HG03378 (cell line): ENCODE measurements at regions not wholly inside any gene's neighbourhood (a gene's known extent, or its start where the extent isn't known, plus 50 kb on each side); places are given as distances from the start of the nearest gene placed in this dataset.

Experiments used
- ATAC-seq: cut with Tn5 transposase; IDR thresholded peaks from one replicate; pipeline ENCODE4 v1.9.1; 2021; ENCODE audit warnings: mild to moderate bottlenecking, moderate library complexity; ENCODE audit not compliant: unreplicated experiment

DNA sequence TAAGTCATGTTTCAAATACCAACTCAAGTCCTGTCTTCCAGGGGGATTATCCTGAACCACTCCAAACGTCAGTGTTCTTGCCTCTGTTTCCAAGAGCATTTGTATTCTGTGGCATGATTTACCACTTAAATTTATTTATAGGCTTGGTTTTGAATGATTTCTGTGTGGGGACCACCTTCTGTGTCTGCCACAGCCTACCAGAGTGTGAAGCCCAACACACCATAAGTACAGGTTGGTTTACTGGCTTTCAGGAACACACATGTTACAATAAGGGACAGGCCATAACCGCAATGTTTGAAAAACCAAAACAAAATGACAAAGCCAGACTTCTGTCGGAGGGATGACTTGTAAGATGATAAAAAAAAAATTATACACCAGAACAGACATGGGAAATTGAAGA is 56.5 kb upstream of the MAP3K7 start:
- ATAC-seq = no peak

- ATAC-seq = no peak
These were observed 50.4 kb upstream of the MAP3K7 start for GRCh38 chr6:90637320-90637719.
